GM04503 (cell line): ENCODE measurements at regions not wholly inside any gene's neighbourhood (a gene's known extent, or its start where the extent isn't known, plus 50 kb on each side); places are given as distances from the start of the nearest gene placed in this dataset.
"Not testable (repeated sequence)": the region's sequence is repeated elsewhere in the genome, so short reads cannot be mapped to it uniquely, and the experiment has no call there.

ENCODE experiments used
- DNase-seq: peaks from one replicate; pipeline ENCODE4 v3.0.0-alpha.2; 2012; ENCODE audit warnings: low read depth

DNA sequence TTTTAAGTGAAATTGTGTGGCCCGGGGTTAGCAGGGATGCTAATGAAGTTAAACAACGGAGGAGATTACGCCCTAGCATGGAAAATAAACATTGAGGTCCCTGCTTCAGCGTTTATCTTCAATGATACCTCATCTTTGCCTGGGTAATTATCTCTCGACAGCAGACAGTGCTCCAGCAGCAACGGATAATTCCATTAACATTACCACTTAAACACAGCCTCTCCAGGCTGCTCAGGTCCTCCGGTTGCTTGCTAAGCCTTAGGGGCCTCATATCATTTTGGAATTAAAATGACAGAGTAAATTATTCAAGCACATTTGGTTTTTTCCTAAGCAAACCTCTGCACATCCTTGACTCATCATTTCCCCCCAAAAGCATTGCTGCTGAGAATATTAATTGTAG is 281.5 kb upstream of the KLF3 start:
- no peak for DNase-seq

DNA sequence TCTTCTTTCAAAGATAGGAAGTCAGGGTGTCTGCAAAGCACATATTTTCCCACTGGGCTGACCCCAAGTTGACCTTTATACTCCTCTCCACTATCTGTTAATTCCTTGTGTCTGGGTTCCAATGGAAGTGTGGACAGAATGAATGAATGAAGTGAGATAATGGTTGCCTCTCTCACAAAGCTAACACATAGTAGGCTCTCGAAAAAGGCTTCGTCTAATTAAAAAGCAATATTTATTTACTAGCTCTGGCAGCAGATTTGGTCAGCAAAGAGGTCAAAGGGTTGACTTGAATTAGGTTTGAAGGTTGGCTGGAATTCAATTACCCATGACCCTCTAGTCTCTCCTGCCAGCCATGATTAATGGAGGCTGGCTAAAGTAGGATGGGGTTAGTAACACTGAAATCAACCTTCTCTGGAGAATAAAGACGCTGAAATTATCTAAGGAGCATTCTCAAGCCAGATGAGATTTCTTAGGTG is 280.3 kb upstream of the KLF3 start:
- no peak for DNase-seq

DNA sequence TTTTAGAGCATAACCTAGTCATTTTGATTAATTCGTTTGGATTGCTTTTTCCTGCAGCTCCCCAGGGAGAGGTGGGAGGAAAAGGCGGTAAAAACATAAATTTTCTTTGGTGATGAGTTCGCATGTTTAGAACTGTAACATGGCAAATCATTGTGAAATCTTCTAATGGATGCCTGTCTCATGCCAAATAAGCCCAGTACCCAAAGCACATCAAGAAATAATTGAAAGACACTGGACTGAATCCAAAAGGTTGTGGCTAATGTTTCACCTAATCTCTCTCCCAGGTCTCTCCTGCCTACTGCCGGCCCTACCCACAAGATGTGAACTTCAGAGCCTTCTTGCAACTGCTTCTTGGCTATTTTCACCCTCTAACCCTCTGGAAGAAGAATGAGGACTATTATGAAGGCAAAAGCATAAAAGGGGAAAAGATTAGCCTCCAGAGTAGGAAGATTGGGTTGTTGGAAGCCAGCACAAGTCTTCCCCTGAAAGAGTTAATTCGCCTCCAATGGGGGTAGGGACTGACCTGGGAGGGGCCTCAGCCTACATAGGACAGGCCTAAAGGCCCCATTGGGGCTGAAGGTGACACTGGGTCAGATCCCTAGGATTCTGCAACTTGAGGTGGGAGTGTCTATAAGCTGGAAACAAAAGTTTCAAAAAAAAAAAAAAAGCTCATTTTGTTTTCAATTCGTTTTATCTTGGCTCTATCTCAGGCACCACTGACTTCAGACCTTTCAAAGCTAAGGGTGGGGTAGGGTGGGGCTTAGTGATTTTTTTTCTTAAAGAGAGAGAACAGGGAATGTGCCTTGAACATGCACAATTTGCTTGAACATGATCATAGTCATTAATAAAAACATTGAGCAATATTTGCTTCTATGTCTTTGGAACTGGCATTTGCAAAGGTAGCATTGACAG is 278.6 kb upstream of the KLF3 start:
- DNase-seq: no peak

DNA sequence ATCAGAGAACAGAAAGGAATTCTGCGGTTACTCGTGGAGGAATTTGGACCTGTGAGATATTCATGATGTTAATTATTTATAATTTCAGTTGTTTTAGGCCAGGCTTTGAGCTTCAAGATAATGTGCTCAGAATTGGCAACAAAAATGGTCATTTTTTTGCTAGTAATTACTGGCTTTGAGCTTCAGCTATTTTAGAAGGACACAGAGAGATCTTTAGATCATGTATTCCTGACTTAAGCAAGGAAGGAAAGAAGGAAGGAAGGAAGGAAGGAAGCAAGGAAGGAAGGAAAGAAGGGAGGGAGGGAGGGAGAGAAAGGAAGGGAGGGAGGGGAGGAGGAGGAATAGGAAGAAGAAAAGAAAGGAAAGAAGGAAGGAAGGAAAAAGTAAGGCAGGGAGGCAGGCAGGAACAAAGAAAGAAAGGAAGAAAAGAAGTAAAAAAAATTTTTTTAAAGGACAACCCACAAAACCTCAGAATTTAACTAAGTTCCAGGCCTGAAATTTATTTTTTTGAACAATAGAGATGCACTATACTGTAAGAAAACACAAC is 277.9 kb upstream of the KLF3 start:
- DNase-seq: no peak

DNA sequence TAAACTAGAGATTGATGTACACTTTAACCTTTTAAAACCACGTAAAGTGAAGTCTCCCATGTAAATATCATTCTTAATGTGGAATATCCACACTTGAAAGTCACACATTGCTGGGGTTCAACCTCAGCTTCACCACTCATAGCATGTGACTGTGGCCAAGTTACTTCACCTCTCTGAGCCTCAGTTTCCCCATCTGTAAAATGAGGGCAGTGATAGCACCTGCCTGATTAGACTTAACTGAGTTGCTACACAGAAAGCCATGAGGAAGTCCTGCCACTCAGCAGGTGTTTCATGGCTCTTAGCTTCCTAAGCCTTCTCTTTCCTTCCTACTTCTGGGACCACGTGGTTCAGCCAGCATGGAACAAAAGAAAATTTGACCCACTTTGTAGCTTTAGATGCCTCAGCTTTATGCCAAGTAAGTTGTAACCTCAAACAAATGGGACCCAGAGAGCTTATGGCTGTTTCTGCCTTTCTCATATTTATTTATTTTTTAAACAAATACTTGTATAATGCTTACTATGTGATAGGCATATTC is 277.3 kb upstream of the KLF3 start:
- no peak for DNase-seq

DNA sequence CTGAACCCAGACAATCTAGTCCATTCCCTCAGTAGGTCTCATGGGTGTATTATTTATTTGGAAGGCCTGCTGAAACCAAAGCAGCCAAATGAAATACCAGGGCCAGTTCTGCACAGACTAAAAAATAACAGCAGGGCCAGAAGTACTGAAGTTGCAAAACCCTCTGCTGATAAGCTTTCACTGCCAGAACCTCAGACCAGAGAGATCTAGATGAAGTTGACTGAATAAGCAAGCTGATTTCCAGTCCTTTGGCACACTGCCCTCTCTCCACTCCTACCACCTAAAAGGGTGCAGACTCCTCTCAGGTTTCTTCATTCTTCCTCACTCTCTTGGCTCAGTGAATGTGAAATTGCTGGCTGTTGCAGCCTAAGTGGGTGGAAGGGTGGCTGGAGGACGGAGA is 276.7 kb upstream of the KLF3 start:
- DNase-seq: no peak

DNA sequence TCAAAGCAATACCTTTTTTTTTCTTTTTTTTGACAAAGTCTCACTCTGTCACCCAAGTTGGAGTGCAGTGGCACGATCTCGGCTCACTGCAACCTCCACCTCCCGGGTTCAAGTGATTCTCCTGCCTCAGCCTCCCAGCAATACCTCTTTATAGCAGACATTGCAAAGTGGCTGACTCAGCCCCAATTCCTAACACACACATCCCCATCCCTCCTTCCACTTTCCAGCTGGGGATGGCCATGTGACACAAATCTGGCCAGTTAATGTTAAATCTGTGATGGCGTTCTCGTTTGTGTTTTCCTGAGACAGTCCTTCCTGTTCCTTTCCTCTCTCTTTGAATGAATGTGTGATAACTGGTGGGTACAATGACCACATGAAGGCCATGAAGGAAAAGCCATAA is 276.2 kb upstream of the KLF3 start:
- DNase-seq: no peak

DNA sequence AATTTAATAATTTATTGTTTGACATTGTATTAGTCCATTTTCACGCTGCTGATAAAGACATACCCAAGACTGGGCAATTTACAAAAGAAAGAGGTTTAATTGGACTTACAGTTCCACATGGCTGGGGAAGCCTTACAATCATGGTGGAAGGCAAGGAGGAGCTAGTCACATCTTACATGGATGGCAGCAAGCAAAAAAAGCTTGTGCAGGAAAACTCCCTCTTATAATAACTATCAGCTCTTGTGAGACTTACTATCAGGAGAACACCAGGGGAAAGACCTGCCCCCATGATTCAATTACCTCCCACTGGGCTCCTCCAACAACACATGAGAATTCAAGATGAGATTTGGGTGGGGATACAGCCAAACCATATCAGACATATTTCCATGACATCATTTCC is 275.1 kb upstream of the KLF3 start:
- DNase-seq: not testable (repeated sequence)

DNA sequence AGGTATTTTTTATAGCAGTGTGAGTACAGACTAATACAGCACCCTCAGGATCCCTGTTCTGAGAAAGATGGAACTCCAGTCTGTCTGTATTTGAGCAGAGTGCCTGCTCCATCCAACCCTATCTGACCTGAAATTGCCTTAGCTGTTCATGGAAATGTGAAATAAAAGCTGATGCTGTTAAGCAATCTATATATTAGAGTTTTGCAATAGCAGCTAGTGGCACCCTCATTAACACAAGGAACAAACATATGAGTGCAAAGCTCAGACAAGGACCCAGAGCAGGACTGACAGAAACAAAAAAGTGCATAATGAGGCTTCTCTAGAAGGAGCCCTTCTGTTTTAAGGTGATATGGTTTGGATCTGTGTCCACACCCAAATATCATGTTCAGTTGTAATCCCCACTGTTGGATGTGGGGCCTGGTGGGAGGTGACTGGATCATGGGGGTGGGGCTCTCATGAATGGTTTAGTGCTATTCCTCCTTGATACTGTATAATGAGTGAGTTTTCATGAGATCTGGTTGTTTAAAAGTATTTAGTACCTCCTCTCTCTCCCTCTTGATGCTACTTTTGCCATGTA is 272.9 kb upstream of the KLF3 start:
- no peak for DNase-seq

DNA sequence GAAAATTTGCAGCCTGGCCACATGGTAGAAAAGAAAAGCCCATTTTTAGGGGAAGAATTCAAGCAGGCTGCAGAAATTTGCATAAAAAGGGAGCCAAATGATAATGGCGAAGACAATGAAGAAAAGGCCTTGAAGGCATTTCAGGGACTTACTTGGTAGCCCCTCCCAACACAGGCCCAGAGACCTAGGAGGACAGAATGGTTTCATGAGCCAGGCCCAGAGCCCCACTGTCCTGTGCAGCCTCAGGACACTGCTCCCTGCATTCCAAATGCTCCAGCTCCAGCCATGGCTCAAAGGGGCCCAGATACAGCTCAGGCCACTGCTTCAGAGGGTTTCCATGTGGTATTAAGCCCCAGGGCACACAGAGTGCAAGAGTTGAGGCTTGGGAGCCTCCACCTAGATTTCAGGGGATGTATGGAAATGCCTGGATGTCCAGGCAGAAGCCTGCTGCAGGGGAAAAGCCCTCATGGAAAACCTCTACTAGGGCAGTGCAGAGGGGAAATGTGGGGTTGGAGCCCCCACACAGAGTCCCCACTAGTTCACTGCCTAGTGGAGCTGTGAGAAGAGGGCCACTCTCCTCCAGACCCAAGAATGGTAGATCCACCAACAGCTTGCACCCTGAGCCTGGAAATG is 271.7 kb upstream of the KLF3 start:
- no peak for DNase-seq

DNA sequence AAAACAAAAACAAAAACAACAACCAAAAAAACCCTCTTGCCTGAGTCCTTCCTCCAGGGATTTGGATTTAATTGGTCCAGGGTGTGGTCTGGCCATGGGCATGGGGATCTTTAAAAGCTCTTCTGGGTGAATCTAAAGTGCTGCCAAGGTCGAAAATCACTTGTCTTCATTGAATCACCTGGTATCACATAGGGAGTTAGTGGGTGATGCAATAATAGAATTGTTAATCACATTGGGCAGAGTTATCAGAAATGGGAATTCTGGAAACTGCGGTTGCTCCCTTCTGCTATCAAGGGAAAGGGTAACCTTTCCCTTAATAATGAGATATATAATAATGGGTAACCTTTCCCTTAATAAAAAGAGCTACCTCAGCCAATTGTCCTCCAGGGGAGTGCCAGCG is 267.9 kb upstream of the KLF3 start:
- DNase-seq: no peak

DNA sequence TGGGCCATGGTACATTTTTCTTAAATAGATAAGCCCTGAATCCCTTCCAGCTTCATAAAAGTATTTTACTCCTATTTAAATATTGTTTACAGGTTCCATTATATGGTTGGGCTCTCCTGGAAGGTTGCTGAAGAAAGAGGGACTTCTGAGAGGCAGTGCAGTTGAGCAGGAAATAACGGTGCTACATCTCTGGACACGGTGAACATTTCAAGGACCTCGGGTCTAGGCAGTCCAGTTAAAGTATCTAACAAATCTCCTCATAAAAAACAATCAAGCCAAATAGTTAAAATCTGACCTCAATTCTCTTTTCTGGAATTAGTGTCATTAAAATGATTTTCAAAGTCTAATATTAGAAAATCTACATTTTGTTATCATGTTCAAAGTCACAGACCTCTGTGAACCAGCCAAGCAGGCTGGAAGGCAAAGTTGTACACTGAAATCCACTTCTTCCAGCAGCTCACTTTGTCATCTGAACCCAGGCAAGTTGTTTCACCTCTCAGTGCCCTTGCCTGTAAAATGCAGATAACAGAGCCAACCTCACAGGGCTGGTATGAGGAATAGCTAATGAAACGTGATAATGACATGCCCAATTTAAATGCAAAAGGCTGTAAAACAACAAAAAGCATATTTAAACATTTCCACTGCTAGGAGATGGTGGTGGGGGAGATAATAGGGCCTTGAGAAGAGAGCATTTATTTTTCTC is 267.0 kb upstream of the KLF3 start:
- DNase-seq: no peak

DNA sequence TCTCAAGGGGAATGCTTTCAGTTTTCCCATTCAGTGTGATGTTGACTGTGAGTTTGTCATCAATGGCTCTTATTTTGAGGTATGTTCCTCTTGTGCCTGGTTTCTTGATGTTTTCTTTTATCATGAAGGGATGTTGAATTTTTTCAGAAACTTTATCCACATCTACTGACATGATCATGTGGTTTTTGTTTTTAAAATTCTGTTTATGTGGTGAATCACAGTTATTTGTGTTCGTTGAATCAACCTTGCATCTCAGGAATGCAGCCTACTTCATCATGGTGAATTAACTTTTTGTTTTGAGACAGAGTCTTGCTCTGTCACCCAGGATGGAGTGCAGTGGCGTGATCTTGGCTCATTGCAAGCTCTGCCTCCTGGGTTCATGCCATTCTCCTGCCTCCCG is 263.1 kb upstream of the KLF3 start:
- DNase-seq: no peak

DNA sequence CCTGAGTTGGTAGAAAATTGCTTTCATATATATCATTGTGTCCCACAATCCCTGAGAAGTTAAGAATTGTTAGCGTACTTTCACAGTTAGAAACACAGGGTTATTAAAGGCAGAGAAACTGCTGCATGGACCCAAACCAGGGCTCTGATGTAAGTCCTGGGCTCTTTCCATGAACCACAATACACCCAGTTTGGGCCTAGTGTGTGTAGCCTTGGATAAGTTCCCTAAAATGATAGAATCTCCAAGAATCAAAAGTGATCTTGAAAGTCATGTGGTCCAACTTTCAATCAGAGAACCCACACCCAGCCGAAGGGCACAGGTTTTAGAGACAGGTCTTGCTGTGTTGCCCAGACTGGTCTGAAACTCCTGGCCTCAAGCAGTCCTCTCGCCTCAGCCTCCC is 257.8 kb upstream of the KLF3 start:
- DNase-seq: no peak

DNA sequence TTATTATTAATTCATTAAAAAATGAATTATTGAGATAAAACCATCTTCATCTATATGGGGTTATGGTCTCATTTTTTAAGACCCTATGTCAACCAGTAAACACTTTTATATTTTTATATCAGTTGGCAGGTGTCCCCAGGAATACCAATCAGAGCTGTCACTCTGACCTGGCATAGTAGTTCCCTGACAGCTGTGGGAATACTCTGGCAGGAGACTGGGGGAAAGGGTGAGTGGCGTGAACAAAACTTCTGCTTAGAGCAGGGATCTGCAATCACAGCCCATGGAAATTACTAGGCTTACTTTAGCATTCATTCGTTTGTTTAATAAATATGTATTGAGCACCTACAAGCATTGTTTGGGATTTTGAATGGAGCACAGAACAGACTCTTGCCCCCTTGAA is 254.1 kb upstream of the KLF3 start:
- no peak for DNase-seq

DNA sequence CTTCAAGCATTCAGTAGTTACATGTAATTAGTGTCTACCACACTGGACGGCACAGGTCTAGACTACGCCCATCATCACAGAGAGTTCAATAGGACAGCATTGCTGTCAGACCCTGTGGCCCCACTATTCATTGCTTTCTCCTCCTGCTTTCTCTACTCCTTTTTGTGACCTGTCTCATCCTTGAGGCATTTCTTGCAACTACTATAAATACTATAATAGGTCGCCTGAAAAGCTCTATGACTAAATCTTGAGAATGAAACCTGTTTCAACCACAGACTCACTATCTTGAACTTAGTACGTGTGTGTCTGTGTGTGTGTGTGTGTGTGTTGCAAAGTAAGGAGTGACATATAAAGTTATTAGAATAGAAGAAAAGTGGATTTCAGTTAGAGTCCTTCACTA is 252.9 kb upstream of the KLF3 start:
- no peak for DNase-seq

DNA sequence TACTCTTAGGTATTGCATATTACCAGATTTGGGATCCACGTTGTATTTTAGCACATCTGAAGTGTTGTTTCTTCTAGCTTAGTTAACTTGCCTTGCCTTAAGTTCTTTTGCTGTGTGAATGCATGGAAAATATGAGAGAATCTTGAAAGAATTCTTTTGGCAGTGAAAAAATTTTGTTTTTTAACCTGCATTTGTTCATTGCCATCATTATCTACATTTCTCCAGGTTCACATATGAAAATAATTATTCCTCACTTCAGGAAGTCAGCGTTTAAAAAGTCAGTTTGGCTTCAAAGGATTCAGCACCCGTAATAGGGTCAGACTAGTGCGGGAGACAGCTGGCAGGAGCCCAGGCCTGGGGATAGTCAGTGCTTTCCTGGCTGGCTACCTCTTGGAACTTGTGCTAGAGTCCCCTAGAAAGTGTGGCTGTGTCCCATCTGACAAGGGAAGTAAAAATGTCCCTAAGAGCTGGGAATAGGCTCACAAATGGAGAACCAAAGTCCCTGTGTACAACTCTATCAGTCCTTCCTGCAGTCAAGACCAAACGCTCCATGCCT is 251.9 kb upstream of the KLF3 start:
- no peak for DNase-seq

DNA sequence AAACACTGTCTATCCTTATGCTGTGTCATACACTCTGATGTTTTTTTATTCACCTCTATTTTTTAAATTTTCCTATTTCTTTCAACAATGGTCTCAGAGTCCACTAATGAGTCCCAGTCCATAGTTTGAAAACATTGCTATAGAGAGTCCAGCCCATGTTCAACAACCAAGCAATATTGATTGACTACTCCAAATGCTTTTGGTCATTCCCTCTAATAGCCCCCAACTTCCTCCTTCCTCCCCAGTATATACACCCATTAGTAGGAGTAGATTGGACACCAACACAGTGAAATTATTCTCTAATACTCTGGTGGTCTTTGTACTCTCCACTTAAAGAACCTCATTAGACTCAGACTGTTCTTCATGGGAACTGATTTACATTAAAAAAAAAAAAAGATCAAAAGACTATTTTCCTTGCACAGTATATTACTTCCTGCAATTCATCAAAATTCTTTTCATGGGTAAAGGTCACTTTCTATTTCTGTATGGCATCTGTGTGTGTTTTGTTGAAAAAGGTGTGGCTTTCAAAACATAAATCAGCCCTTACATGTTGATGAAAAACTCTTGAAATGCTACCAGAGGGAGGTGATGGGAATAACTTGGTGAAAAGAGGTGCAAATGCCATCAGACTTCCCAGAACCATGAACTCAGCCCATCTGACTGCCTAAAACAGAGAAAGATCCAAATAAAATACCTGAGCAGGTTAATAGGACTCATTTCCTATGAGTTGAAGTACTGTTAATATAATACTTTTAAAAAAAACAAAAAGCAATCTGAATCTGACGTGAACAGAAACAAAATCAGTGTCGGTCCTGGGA is 250.3 kb upstream of the KLF3 start:
- no peak for DNase-seq

DNA sequence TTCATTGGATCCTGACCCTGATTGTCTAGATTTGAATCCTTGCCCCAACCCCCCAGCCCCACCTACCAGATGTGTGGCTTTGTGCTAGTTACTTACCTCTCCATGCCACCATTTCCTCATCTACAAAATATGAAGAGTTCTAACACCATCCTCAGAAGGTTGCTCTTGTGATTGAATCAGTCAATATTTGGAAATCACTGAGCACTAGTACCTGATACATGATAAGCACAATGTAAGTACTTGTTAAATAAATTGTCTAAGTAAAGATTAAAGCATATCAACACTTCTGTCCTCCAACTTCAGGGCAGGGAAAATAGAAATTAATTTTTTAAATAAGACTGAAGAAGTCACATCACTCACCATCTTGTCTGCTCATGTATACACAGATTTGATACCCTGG is 249.6 kb upstream of the KLF3 start:
- DNase-seq: no peak

DNA sequence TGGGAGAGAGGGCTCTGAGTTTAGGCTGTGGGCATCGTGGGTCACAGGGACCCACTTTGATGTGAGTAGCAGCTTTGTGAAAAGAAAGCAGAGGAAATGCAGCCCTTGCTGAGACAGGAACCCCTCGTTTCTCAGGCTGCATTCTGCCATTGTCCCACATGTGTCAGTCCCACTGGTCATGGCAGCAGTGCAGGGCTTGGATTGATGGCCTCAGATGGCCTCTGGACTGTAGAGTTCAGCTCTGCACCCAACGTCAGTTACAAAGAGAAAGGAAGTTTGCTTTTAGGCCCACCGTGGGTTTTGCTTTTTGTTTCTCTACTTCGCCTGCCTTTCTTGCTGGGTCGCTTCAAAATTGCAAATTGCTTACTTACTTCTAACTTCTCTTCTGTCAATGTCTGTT is 248.3 kb upstream of the KLF3 start:
- no peak for DNase-seq

DNA sequence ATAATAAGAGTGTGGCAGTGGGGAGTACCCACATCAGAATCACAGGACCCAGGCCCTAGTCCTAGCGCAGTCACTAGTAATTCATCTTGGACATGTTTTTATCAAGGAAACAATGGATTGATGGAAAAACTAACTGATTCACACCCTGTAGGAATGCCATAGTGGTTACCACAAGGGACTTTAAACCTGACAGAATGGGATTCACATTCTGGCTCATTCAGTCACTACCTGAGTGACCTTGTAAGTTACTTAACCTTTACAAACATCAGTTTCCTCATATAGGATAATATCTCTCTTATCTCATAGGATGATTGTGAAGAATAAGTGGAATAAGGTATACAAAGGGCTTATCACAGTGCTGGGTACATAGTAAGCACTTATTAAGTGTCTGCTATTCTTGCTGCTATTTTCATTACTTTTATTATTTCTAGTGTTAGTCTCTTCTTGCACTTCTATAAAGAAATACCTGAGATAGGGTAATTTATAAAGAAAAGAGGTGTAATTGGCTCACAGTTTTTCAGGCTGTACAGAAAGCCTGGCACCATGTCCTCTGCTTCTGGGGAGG is 247.5 kb upstream of the KLF3 start:
- DNase-seq: no peak
